ENCODE measurements at regions not wholly inside any gene's neighbourhood (a gene's known extent, or its start where the extent isn't known, plus 50 kb on each side); places are given as distances from the start of the nearest gene placed in this dataset.

- TF ChIP-seq CTCF (IDR thresholded peaks at IDR 0.05) (no peak), POLR2A (IDR thresholded peaks at IDR 0.05) (no peak)
Observed at GRCh38 chr14:31947076-31947475, 130.0 kb upstream of the ARHGAP5 start.
